ENCODE measurements at regions not wholly inside any gene's neighbourhood (a gene's known extent, or its start where the extent isn't known, plus 50 kb on each side); places are given as distances from the start of the nearest gene placed in this dataset.

GRCh38 chr1:95325349-95325748 is 91.3 kb downstream of the RWDD3 start:
- no peaks in the 10 kb centered on the region for H3K36me3 ChIP-seq (ENCODE audit: insufficient read depth, low read length)
- H3K4me3 ChIP-seq (ENCODE audit: low read length): no peak overlapping the region
- WGBS: 95% methylated on average over 4 of the region's 4 CpGs
- H3K27me3 ChIP-seq (ENCODE audit: insufficient read depth, low read length): no peaks in the 10 kb centered on the region
- H3K9ac ChIP-seq (ENCODE audit: low read depth, low read length): no peak overlapping the region
- H3K4me1 ChIP-seq (ENCODE audit: insufficient read depth, low read length): peaks cover 15% of the 10 kb centered on the region
- no peaks in the 10 kb centered on the region for H3K9me3 ChIP-seq (ENCODE audit: insufficient read depth, low read depth, low read length)
- H3K27ac ChIP-seq (ENCODE audit: low read depth, low read length): no peak overlapping the region

DNA sequence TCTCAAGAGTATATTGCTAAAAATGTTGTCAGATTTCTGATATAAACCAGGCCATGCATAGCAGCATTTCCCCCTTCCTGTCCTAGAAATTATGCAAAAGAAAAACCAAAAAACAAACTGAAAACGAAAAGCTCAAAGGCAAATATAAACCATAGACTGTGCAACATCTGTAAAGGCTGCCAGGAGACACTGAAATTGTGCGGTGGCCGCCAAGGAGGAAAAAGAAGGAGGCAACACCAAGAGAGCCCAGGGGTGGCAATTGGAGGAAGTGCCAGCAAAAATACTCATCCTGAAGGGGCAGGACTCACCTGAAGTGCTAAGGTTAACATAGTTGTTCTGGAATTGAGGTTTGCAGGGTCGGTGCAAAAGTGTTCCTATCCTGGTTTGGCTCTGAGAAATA is 92.0 kb downstream of the RWDD3 start:
- 85% methylated on average over 4 of the region's 4 CpGs for WGBS
- Histone ChIP-seq H3K9me3 (ENCODE audit: insufficient read depth, low read depth, low read length) (no peaks in the 10 kb centered on the region), H3K4me3 (ENCODE audit: low read length) (no peak overlapping the region), H3K27me3 (ENCODE audit: insufficient read depth, low read length) (no peaks in the 10 kb centered on the region), H3K36me3 (ENCODE audit: insufficient read depth, low read length) (no peaks in the 10 kb centered on the region), H3K9ac (ENCODE audit: low read depth, low read length) (no peak overlapping the region), H3K27ac (ENCODE audit: low read depth, low read length) (no peak overlapping the region), H3K4me1 (ENCODE audit: insufficient read depth, low read length) (peaks cover 15% of the 10 kb centered on the region)

DNA sequence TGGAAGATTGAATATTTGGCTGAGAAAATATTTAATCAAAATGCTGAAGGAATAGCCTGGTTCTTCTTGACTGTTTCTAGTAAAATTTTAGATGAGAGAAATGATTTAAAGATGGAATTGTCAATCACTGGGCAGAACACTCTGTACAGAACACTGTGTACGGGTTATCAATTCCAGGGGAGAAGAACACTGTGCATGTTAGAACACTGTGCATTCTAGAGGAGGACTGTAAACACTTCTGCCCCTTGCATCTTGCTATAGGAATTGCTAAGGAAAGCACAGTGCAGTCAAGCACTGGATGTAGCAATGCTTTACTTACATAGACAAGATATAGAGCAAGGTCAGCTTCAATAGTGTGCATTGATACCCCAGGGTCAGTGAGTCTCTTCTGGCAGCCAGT is 98.7 kb downstream of the RWDD3 start:
- 92% methylated on average over 1 of the region's 1 CpG for WGBS
- no peak overlapping the region for H3K9ac ChIP-seq (ENCODE audit: low read depth, low read length)
- no peaks in the 10 kb centered on the region for H3K4me1 ChIP-seq (ENCODE audit: insufficient read depth, low read length)
- H3K27me3 ChIP-seq (ENCODE audit: insufficient read depth, low read length): no peaks in the 10 kb centered on the region
- no peaks in the 10 kb centered on the region for H3K36me3 ChIP-seq (ENCODE audit: insufficient read depth, low read length)
- H3K27ac ChIP-seq (ENCODE audit: low read depth, low read length): no peak overlapping the region
- no peak overlapping the region for H3K4me3 ChIP-seq (ENCODE audit: low read length)
- H3K9me3 ChIP-seq (ENCODE audit: insufficient read depth, low read depth, low read length): no peaks in the 10 kb centered on the region

DNA sequence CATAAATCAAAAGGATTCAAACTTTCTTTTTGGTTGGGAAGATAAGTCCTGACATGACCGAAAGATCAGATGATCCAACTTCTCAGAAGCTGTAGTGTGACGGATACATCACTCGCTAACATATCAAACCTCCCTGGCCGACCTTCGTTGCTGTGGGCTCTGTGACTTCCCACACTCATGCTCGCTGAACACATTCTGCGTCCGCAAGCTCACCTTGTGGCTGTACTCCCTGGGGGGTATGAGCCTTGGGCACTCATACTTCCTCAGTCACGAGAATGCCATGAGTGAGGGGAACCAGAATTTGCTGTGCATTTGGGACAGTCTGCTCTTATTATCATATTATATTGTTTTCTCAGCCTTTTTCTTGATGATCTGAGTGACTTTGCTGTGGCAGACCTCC is 105.4 kb downstream of the RWDD3 start:
- Histone ChIP-seq H3K27ac (ENCODE audit: low read depth, low read length) (no peak overlapping the region), H3K9ac (ENCODE audit: low read depth, low read length) (no peak overlapping the region), H3K9me3 (ENCODE audit: insufficient read depth, low read depth, low read length) (no peaks in the 10 kb centered on the region), H3K27me3 (ENCODE audit: insufficient read depth, low read length) (no peaks in the 10 kb centered on the region), H3K4me3 (ENCODE audit: low read length) (no peak overlapping the region), H3K4me1 (ENCODE audit: insufficient read depth, low read length) (no peaks in the 10 kb centered on the region), H3K36me3 (ENCODE audit: insufficient read depth, low read length) (no peaks in the 10 kb centered on the region)
- WGBS: 95% methylated on average over 9 of the region's 9 CpGs

DNA sequence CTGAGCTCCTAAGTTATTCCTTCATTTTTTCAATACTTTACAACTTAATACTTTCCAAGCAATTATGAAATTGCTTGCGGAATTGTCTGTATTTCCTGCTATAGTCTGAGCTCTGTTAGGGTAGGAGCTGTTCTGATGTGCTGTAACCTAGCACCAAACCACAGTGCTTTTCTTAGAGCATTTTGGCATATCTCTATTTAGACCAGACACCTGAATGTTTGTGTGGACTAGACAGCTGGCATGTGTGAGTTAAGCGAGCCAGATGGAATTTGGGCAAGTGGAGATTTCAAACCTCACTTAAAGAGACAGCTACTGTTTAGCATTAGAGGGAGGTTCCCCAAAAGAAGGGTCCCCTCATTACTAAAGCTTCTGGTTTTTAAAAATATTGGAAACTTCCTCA is 106.1 kb downstream of the RWDD3 start:
- Histone ChIP-seq H3K9ac (ENCODE audit: low read depth, low read length) (no peak overlapping the region), H3K4me1 (ENCODE audit: insufficient read depth, low read length) (no peaks in the 10 kb centered on the region), H3K4me3 (ENCODE audit: low read length) (no peak overlapping the region), H3K27ac (ENCODE audit: low read depth, low read length) (no peak overlapping the region), H3K27me3 (ENCODE audit: insufficient read depth, low read length) (no peaks in the 10 kb centered on the region), H3K9me3 (ENCODE audit: insufficient read depth, low read depth, low read length) (no peaks in the 10 kb centered on the region), H3K36me3 (ENCODE audit: insufficient read depth, low read length) (no peaks in the 10 kb centered on the region)
- 83% methylated on average over 2 of the region's 2 CpGs for WGBS

DNA sequence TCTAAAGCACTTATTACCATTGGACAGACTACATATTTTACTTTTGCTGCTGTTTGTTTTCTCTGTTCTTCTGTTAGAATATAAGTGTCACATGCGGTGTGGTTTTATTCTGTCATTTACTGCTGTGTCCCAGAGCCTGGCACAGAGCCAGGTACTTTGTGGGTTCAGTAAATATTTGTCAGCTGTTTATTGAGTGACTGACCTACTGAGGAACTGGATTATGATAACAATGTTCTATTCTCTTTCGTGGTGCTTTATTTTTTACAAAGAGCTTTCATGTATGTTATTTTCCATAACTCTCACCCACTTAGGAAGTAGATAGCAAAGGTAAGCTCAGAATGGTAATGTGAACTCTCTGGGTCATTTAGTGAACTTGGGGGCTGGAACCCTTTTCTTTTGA is 118.8 kb downstream of the RWDD3 start:
- no peaks in the 10 kb centered on the region for H3K36me3 ChIP-seq (ENCODE audit: insufficient read depth, low read length)
- no peaks in the 10 kb centered on the region for H3K27me3 ChIP-seq (ENCODE audit: insufficient read depth, low read length)
- WGBS: 97% methylated on average over 1 of the region's 2 CpGs
- no peak overlapping the region for H3K9ac ChIP-seq (ENCODE audit: low read depth, low read length)
- peaks cover 2% of the 10 kb centered on the region; the same call in 1 of the 2 replicates for H3K4me1 ChIP-seq (ENCODE audit: insufficient read depth, low read length)
- H3K9me3 ChIP-seq (ENCODE audit: insufficient read depth, low read depth, low read length): no peaks in the 10 kb centered on the region
- no peak overlapping the region for H3K4me3 ChIP-seq (ENCODE audit: low read length)
- H3K27ac ChIP-seq (ENCODE audit: low read depth, low read length): no peak overlapping the region

DNA sequence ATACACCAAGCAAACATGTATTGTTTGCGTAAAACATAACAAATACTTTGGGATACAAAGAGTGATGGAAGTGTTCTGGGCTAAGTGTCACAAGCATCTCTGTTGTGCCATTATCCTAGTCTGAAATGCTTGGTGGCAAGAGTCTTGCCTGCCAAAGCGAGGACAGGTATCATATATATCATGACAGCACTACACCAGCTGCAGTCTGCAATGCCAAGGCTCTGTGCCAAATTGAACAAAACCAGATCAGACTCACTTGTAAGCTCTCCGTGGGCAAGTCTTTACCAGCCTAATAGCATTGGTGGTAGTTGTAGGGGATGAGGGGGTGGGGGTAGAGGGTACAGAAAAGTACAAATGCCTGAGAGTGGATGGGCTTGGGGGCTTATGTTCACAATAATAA is 119.2 kb downstream of the RWDD3 start:
- Histone ChIP-seq H3K27ac (ENCODE audit: low read depth, low read length) (no peak overlapping the region), H3K9me3 (ENCODE audit: insufficient read depth, low read depth, low read length) (no peaks in the 10 kb centered on the region), H3K36me3 (ENCODE audit: insufficient read depth, low read length) (no peaks in the 10 kb centered on the region), H3K9ac (ENCODE audit: low read depth, low read length) (no peak overlapping the region), H3K4me3 (ENCODE audit: low read length) (no peak overlapping the region), H3K27me3 (ENCODE audit: insufficient read depth, low read length) (no peaks in the 10 kb centered on the region), H3K4me1 (ENCODE audit: insufficient read depth, low read length) (peaks cover 2% of the 10 kb centered on the region; the same call in 1 of the 2 replicates)
- 95% methylated on average over 2 of the region's 3 CpGs for WGBS

DNA sequence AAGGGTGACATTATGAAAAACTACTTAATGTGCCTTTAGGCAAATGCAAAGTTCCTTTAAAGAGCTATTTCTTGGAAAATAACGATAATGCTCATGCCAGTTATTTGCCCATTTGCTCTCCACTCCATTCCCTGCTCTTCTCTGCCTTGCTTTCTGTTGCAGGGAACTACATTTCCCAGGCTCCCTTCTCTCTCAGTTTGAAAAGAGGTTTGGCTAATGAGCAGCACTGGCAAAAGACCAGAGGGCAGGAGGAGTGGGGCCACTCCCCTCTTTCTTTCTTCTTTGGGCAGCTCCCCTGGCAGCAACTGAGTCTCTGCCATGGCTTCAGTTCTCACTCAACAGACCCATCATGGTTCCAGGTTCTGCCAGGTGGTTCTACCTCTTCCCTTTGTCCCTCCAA is 130.5 kb downstream of the RWDD3 start:
- H3K36me3 ChIP-seq (ENCODE audit: insufficient read depth, low read length): no peaks in the 10 kb centered on the region

GRCh38 chr1:95366498-95366897 is 132.5 kb downstream of the RWDD3 start:
- no peaks in the 10 kb centered on the region for H3K9me3 ChIP-seq (ENCODE audit: insufficient read depth, low read depth, low read length)
- H3K27me3 ChIP-seq (ENCODE audit: insufficient read depth, low read length): no peaks in the 10 kb centered on the region
- H3K4me1 ChIP-seq (ENCODE audit: insufficient read depth, low read length): peaks cover 17% of the 10 kb centered on the region
- 89% methylated on average over 3 of the region's 3 CpGs for WGBS
- H3K9ac ChIP-seq (ENCODE audit: low read depth, low read length): no peak overlapping the region
- H3K4me3 ChIP-seq (ENCODE audit: low read length): no peak overlapping the region
- H3K36me3 ChIP-seq (ENCODE audit: insufficient read depth, low read length): no peaks in the 10 kb centered on the region
- H3K27ac ChIP-seq (ENCODE audit: low read depth, low read length): no peak overlapping the region

More for the DNA sequence above, 130.5 kb downstream of the RWDD3 start:
- Histone ChIP-seq H3K9me3 (ENCODE audit: insufficient read depth, low read depth, low read length) (no peaks in the 10 kb centered on the region), H3K27ac (ENCODE audit: low read depth, low read length) (no peak overlapping the region), H3K27me3 (ENCODE audit: insufficient read depth, low read length) (no peaks in the 10 kb centered on the region), H3K9ac (ENCODE audit: low read depth, low read length) (no peak overlapping the region), H3K4me1 (ENCODE audit: insufficient read depth, low read length) (peaks cover 17% of the 10 kb centered on the region), H3K4me3 (ENCODE audit: low read length) (no peak overlapping the region)
- WGBS: 94% methylated on average over 1 of the region's 1 CpG

- Histone ChIP-seq H3K9ac (ENCODE audit: low read depth, low read length) (no peak overlapping the region), H3K9me3 (ENCODE audit: insufficient read depth, low read depth, low read length) (no peaks in the 10 kb centered on the region), H3K36me3 (ENCODE audit: insufficient read depth, low read length) (no peaks in the 10 kb centered on the region), H3K27ac (ENCODE audit: low read depth, low read length) (no peak overlapping the region), H3K4me1 (ENCODE audit: insufficient read depth, low read length) (peaks cover 11% of the 10 kb centered on the region), H3K4me3 (ENCODE audit: low read length) (no peak overlapping the region), H3K27me3 (ENCODE audit: insufficient read depth, low read length) (no peaks in the 10 kb centered on the region)
- 93% methylated on average over 4 of the region's 4 CpGs for WGBS
Measured at GRCh38 chr1:95368178-95368577, 134.2 kb downstream of the RWDD3 start.

GRCh38 chr1:95369985-95370690 is 136.1 kb downstream of the RWDD3 start:
- whole genome bisulfite sequencing: 95% methylated on average over 7 of the region's 7 CpGs
- H3K27ac ChIP-seq (ENCODE audit: low read depth, low read length): no peak overlapping the region
- H3K9me3 ChIP-seq (ENCODE audit: insufficient read depth, low read depth, low read length): no peaks in the 10 kb centered on the region
- H3K4me1 ChIP-seq (ENCODE audit: insufficient read depth, low read length): peaks cover 9% of the 10 kb centered on the region; the same call in 1 of the 2 replicates
- H3K4me3 ChIP-seq (ENCODE audit: low read length): no peak overlapping the region
- no peak overlapping the region for H3K9ac ChIP-seq (ENCODE audit: low read depth, low read length)
- H3K36me3 ChIP-seq (ENCODE audit: insufficient read depth, low read length): no peaks in the 10 kb centered on the region
- H3K27me3 ChIP-seq (ENCODE audit: insufficient read depth, low read length): no peaks in the 10 kb centered on the region
